Activated T-helper 1 cell treated with anti-CD3 and anti-CD28 coated beads, Interleukin-12 subunit alpha, Interleukin-12 subunit beta, Interleukin-2, Interleukin-4 antibody, amounts not matched to agents 30 ng/mL and 10 ng/mL and 1 ng/mL, durations not matched to agents 14 hours and 24 hours and 36 hours (primary cell): ENCODE measurements at regions not wholly inside any gene's neighbourhood (a gene's known extent, or its start where the extent isn't known, plus 50 kb on each side); places are given as distances from the start of the nearest gene placed in this dataset.

ENCODE experiments used
- DNase-seq: peaks from one replicate; pipeline ENCODE4 v3.0.0; 2021; ENCODE audit warnings: low spot score
- H3K27ac Mint-ChIP-seq: one replicate; pipeline ENCODE4 v1.8.0; 2021; ENCODE audit warnings: mild to moderate bottlenecking, mixed read lengths
- H3K27me3 Mint-ChIP-seq: one replicate; pipeline ENCODE4 v1.8.0; 2022; ENCODE audit warnings: mild to moderate bottlenecking, moderate library complexity, mixed read lengths; ENCODE audit not compliant: insufficient read depth
- H3K36me3 Mint-ChIP-seq: one replicate; pipeline ENCODE4 v1.8.0; 2021; ENCODE audit warnings: low read depth, mixed read lengths
- H3K4me1 Mint-ChIP-seq: one replicate; pipeline ENCODE4 v1.8.0; 2021; ENCODE audit warnings: low read depth, mixed read lengths
- H3K4me3 Mint-ChIP-seq: one replicate; pipeline ENCODE4 v1.8.0; 2021; ENCODE audit warnings: mild to moderate bottlenecking, moderate library complexity, mixed read lengths
- H3K9me3 Mint-ChIP-seq: one replicate; pipeline ENCODE4 v1.8.0; 2021; ENCODE audit warnings: mixed read lengths
- intact Hi-C: fragments of 100-400 bp; cut with micrococcal nuclease; formaldehyde crosslinking; loops from one replicate; pipeline ENCODE4 v1.15.1; 2024

DNA sequence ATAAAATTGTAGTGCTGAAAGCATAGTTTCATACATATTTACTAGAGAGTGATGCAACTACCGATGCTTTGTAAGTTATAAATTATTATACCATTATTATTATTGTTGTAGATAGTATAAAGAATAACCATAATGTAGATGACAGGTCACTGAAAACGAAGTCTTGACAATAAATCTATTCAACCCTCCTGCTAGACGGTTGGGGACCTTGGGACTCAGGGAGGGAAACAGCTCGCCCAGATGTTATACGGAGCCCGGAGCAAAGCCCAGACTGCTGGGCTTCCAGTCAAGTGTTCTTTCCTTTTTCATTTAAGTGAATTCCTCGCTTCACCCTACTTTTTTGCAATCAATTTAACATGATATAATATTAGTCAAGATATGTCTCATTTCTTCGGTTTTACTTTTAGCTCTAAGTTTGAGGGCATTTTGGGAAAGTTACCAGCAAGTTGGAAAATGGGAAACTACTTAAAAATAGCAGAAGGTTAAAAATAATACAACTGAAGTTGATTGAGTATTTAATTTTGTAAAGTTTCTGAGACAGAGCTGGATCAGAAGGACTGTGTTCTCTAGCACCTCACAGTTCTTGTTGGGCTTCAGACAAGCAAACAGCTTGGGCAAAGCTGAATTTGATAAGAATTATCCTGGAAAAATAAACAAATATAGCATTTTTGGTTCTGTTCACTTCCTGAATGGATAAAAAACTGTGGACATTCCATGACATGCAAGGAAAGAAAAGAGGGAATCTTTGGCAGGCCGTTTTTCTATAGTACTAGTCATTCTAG is 173.4 kb upstream of the TP63 start:
- H3K27me3 Mint-ChIP-seq = no peaks in the 10 kb centered on the region
- intact Hi-C loops = no loop called here
- no peak for DNase-seq

DNA sequence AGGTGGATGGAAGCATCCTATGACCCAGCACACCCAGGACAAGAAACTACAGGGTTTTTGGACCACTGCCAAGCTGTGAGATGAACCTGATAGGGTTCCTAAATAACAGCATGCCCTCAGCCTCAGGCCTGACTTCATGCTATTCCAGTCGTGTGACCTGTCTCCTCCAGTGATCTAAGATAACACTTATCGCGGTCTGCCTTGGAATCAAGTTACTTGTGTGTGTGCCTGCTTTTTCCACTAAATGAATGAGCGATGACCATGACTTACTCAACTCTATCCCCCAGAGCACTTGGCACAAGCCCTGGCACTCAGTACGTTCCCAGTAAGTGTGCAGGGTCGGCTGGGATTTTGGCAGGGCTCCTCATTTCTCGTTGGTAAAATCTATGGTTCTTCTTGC is 172.7 kb upstream of the TP63 start:
- H3K4me3 Mint-ChIP-seq = no peak overlapping the region
- H3K4me1 Mint-ChIP-seq = no peaks in the 10 kb centered on the region
- no peak overlapping the region for H3K27ac Mint-ChIP-seq
- H3K27me3 Mint-ChIP-seq = no peaks in the 10 kb centered on the region
- peaks cover 2% of the 10 kb centered on the region for H3K36me3 Mint-ChIP-seq
- H3K9me3 Mint-ChIP-seq = no peaks in the 10 kb centered on the region
- intact Hi-C loops = no loop called here
- DNase-seq = no peak

More for the DNA sequence above, 173.4 kb upstream of the TP63 start:
- H3K36me3 Mint-ChIP-seq = peaks cover 2% of the 10 kb centered on the region
- no peak overlapping the region for H3K27ac Mint-ChIP-seq
- H3K4me1 Mint-ChIP-seq = no peaks in the 10 kb centered on the region
- no peak overlapping the region for H3K4me3 Mint-ChIP-seq
- no peaks in the 10 kb centered on the region for H3K9me3 Mint-ChIP-seq

DNA sequence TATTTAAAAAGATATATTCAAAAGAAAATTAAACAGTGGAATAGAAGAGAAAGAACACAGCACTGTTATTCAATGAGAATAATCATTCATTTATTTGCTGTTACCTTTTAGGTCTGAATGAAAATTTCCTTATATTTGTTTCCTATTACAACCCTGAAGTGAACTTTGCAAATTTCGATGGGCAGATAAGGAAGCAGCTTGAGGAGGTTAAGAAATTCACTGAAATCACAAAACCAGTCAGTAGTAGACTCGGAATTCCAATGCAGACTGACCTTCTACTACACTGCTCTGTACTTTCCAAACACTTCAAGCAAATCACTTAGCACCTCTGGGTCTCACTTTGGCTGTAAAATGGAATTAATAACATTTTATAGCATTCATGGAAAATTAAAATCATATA is 172.0 kb upstream of the TP63 start:
- intact Hi-C loops = no loop called here
- Mint-ChIP-seq H3K4me1 (no peaks in the 10 kb centered on the region), H3K27me3 (no peaks in the 10 kb centered on the region), H3K9me3 (no peaks in the 10 kb centered on the region), H3K36me3 (no peaks in the 10 kb centered on the region), H3K4me3 (no peak overlapping the region), H3K27ac (no peak overlapping the region)
- no peak for DNase-seq

DNA sequence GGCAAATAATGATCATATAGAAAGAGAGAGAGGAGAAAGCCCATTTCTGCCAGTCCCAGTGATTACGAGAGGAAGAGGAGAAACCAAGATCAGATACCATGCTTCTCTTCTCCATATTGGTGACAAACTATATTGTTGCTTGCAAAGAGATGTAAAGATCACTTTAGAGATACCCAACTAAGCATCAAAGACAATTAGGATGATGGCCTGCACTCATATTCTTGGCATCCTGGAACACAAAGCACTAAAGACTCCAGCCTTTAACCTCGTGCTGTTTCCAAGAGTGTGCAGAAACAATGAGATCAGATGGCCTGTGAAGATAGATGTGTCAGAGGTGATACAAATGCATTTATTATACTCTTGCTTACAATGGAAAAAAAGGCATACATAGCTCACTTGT is 170.7 kb upstream of the TP63 start:
- no peaks in the 10 kb centered on the region for H3K4me1 Mint-ChIP-seq
- no peak overlapping the region for H3K4me3 Mint-ChIP-seq
- DNase-seq = no peak
- intact Hi-C loops = no loop called here
- no peaks in the 10 kb centered on the region for H3K27me3 Mint-ChIP-seq
- H3K27ac Mint-ChIP-seq = no peak overlapping the region
- no peaks in the 10 kb centered on the region for H3K36me3 Mint-ChIP-seq
- no peaks in the 10 kb centered on the region for H3K9me3 Mint-ChIP-seq

DNA sequence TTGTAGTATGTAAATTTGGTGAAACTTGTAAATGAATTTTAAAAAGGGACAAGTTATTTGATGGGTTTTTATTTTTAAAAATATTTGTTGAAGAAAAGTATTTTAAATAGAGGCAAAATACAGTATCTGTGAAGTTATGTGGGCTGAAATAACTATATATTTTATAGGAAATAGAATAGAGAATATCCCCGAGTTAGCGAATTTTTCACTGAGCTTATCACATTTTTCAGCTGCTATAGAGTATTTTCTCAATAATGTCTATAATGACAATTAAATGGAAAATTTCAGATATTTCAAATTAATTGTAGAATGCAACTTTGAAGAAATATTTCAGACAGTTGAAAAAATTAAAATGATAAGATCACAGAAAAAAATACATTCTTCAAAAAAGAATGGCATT is 166.4 kb upstream of the TP63 start:
- no peak overlapping the region for H3K4me3 Mint-ChIP-seq
- no peaks in the 10 kb centered on the region for H3K27me3 Mint-ChIP-seq
- H3K9me3 Mint-ChIP-seq = no peaks in the 10 kb centered on the region
- no peak overlapping the region for H3K27ac Mint-ChIP-seq
- H3K4me1 Mint-ChIP-seq = no peaks in the 10 kb centered on the region
- no peaks in the 10 kb centered on the region for H3K36me3 Mint-ChIP-seq
- DNase-seq = no peak
- intact Hi-C loops = no loop called here

DNA sequence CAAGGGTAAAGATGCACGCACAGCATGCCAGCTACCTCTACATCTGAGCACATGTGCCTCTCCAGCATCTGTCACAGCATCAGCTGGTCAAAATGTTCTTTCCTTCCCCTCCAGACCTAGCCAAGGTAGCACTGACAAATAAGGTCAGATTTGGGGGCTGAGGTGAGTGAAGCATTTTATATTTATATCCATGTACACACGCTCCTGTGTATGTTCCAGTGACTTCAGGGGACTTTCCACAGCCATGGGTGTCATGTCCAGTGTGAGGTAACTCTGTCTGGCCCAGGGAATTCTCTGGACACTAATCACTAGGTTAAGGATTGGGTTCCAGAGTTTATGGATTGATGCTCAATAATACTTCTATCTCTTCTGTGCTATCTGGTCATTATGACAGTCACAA is 165.2 kb upstream of the TP63 start:
- Mint-ChIP-seq H3K9me3 (no peaks in the 10 kb centered on the region), H3K27ac (no peak overlapping the region), H3K4me3 (no peak overlapping the region), H3K27me3 (no peaks in the 10 kb centered on the region), H3K36me3 (no peaks in the 10 kb centered on the region), H3K4me1 (no peaks in the 10 kb centered on the region)
- intact Hi-C loops = no loop called here
- DNase-seq = no peak

DNA sequence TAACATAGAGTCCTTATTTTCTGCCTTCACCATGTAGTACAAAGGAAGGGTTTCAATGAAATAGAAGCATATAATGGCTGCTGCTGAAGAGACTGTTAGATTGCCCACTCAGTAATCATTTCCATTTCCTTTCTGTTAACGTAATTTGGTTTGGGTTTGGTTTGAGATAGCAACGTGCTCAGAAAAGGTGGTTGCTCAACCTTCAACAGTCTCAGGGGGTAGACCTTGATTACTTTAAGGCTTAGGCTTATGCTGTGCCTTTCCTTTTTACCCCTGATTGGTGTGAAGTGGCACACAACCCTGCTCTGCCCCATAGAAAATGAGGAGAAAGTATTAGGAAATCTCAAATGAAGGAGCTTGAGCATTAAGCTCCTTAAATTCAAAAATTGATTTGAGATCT is 163.7 kb upstream of the TP63 start:
- no peak overlapping the region for H3K27ac Mint-ChIP-seq
- H3K9me3 Mint-ChIP-seq = no peaks in the 10 kb centered on the region
- H3K36me3 Mint-ChIP-seq = no peaks in the 10 kb centered on the region
- H3K4me1 Mint-ChIP-seq = no peaks in the 10 kb centered on the region
- intact Hi-C loops = no loop called here
- no peak overlapping the region for H3K4me3 Mint-ChIP-seq
- no peaks in the 10 kb centered on the region for H3K27me3 Mint-ChIP-seq
- no peak for DNase-seq

DNA sequence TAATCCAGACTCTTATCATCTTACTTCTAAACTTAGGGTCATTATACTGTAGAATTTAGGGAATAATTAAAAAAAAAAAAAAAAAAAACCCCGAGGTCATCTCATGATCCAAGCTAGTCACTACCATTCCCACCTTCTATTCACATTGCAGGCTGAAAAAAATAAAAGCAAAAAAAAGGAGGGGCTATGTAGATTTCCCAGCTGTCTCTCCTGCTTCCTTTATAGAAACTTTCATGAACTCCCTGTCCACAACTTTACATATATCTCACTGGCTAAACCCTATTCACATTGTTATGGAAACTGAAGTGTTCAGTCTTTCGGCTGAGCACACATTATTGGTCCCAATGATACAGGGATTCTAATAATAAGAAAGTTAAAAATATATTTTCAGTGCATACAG is 156.2 kb upstream of the TP63 start:
- Mint-ChIP-seq H3K36me3 (peaks cover 1% of the 10 kb centered on the region), H3K9me3 (no peaks in the 10 kb centered on the region), H3K27me3 (no peaks in the 10 kb centered on the region), H3K27ac (no peak overlapping the region), H3K4me3 (no peak overlapping the region), H3K4me1 (no peaks in the 10 kb centered on the region)
- intact Hi-C loops = no loop called here
- DNase-seq = no peak

DNA sequence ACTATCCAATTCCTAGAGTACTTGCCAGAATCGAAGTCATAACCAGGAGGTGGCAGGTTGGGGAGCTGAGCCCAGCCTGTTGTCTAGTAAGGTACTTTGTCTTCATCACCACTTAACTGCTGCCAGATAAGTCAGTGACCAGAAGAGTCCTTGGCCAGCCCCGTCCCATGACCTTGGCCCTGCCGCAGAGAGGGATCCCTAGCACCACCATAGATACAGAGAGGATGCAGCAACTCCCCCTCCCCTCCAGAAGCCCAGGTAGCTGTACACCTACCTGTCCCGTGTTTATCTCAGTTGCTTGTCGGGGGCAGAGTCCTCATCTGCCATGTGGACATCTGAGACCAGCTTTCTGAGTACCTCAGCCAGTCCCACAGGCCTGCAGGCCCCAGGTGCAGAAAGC is 153.6 kb upstream of the TP63 start:
- H3K36me3 Mint-ChIP-seq = peaks cover 1% of the 10 kb centered on the region
- no peak for DNase-seq
- no peaks in the 10 kb centered on the region for H3K4me1 Mint-ChIP-seq
- no peak overlapping the region for H3K27ac Mint-ChIP-seq
- no peak overlapping the region for H3K4me3 Mint-ChIP-seq
- intact Hi-C loops = no loop called here
- H3K9me3 Mint-ChIP-seq = no peaks in the 10 kb centered on the region
- H3K27me3 Mint-ChIP-seq = no peaks in the 10 kb centered on the region

DNA sequence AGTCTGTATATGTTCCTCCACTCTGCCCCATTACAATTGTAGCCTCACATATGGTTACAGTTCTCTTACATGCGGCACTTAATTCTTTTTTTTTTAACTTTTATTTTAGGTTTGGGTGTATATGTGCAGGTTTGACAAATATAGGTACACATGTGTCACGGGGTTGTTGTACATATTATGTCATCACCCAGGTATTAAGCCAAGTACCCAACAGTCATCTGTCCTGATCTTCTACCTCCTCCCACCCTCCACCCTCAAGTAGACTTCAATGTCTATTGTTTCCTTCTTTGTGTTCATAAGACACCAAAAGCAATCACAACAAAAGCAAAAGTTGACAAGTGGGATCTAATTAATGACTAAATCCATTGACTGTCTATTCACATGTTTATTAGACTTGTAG is 144.6 kb upstream of the TP63 start:
- Mint-ChIP-seq H3K27me3 (peaks cover 6% of the 10 kb centered on the region), H3K4me1 (no peaks in the 10 kb centered on the region), H3K4me3 (no peak overlapping the region), H3K27ac (no peak overlapping the region), H3K36me3 (no peaks in the 10 kb centered on the region), H3K9me3 (no peaks in the 10 kb centered on the region)
- DNase-seq = no peak
- intact Hi-C loops = no loop called here

DNA sequence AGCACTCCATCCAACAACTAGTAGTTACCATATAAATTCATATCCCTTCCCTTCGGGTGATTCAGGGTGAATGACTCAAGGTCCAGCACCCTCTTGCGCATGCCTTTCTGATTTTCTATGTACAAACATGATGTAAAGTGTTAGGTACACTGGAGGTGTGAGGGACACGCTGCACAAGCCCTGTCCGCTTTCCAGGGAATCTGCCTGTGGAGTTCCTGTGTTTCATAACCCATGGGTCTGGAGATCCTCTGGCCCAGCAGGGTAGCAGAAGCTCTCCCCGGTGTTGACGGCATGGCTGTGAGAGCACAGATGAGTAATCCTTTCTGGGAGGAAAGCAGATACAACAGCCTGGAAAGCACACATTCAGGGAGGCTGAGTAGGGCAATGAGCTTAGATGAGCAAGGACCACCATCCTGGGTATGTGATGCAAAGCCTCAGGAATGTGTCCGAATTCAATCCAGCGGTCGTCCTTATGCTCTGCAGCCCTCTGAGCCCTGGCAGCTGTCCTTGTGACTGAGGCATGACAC is 142.9 kb upstream of the TP63 start:
- H3K36me3 Mint-ChIP-seq = no peaks in the 10 kb centered on the region
- intact Hi-C loops = no loop called here
- H3K4me3 Mint-ChIP-seq = no peak overlapping the region
- H3K9me3 Mint-ChIP-seq = peaks cover 6% of the 10 kb centered on the region
- H3K27ac Mint-ChIP-seq = no peak overlapping the region
- no peaks in the 10 kb centered on the region for H3K4me1 Mint-ChIP-seq
- H3K27me3 Mint-ChIP-seq = peaks cover 6% of the 10 kb centered on the region
- no peak for DNase-seq

DNA sequence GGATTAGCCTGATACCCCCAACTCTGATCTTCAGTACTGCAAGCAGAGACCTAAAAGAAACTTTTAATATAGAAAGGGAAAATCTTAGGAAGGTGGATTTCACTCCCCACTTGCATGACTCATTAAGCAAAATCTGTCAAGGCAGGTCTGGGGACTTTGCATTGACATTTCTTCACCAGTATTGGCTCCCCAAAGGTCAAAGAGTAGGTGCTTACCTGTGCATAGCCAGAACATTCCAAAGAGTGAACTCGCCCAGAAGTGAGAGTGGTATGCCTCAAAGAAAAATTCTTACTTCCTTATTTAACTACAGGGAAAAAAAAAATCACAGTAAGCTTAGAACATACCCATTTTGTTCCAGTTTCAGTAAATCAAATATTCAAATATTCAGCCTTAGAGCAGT is 140.9 kb upstream of the TP63 start:
- H3K27ac Mint-ChIP-seq = no peak overlapping the region
- H3K36me3 Mint-ChIP-seq = no peaks in the 10 kb centered on the region
- intact Hi-C loops = no loop called here
- H3K9me3 Mint-ChIP-seq = peaks cover 9% of the 10 kb centered on the region
- H3K4me3 Mint-ChIP-seq = no peak overlapping the region
- peaks cover 6% of the 10 kb centered on the region for H3K27me3 Mint-ChIP-seq
- no peak for DNase-seq
- H3K4me1 Mint-ChIP-seq = no peaks in the 10 kb centered on the region

DNA sequence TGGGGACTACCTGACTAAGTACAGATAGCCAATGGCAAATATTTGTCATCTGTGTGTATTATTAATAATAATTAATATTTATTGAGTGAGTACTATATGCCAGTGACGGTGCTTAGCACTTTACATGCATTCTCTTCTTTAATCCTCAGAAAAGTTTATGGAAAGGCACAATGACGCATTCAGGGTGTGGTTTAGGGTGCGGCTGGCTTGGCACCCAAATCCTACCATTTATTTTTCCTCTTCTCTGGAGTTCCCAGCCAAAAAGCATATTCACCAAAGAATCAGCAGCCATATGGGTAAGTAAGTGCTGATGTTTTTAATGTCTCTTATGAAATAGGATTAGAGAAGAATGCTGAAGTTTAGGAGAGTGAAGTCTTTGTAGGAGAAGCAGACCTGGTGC is 140.4 kb upstream of the TP63 start:
- Mint-ChIP-seq H3K4me3 (no peak overlapping the region), H3K27ac (no peak overlapping the region)
- intact Hi-C loops = no loop called here

DNA sequence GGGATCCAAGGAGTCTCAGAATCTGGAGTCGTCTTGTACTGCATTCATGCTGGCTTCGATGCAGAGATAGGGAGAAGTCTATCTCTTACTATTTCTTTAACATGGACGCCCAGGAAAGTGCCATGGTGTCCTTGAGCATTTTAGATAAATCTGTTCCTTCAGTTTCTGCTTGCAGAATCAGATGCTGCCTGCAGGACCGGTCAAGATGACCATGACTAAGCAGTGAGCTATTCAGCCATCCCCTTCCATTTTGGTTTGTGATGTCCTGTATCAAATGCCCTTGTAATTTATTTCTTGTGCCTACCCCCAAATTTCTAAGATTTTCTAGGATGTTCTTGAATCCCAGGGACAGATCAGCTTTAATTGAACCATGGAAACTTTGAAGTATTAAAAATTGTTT is 139.4 kb upstream of the TP63 start:
- H3K9me3 Mint-ChIP-seq = peaks cover 9% of the 10 kb centered on the region

More for the DNA sequence above, 140.4 kb upstream of the TP63 start:
- H3K36me3 Mint-ChIP-seq = no peaks in the 10 kb centered on the region
- peaks cover 9% of the 10 kb centered on the region for H3K9me3 Mint-ChIP-seq
- no peaks in the 10 kb centered on the region for H3K4me1 Mint-ChIP-seq
- no peak for DNase-seq
- H3K27me3 Mint-ChIP-seq = peaks cover 6% of the 10 kb centered on the region

More for the DNA sequence above, 139.4 kb upstream of the TP63 start:
- no peaks in the 10 kb centered on the region for H3K4me1 Mint-ChIP-seq
- H3K27me3 Mint-ChIP-seq = peaks cover 6% of the 10 kb centered on the region
- intact Hi-C loops = no loop called here
- H3K36me3 Mint-ChIP-seq = no peaks in the 10 kb centered on the region
- H3K4me3 Mint-ChIP-seq = no peak overlapping the region
- no peak for DNase-seq
- H3K27ac Mint-ChIP-seq = no peak overlapping the region
